ENCODE measurements at regions not wholly inside any gene's neighbourhood (a gene's known extent, or its start where the extent isn't known, plus 50 kb on each side); places are given as distances from the start of the nearest gene placed in this dataset.

DNA sequence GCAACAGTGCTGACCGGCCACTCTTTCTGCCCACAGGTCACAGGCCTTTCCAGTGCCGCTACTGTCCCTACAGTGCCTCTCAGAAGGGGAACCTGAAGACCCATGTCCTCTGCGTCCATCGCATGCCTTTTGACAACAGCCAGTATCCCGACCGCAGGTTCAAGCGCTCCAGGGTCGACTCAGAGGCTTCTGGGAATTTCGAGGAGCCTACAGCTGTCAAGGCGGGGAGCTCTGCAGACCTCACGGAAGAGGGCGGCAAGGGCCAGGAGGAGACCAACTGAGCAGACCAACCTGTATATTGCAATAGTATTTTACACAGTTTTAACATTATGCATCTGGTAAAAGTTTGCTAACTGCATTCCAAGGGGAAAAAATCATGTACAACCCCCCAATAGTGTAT is 338.5 kb downstream of the ZNF536 start:
- Histone ChIP-seq H3K4me3 (no peak overlapping the region), H3K4me2 (no peak overlapping the region), H3K9me3 (no peaks in the 10 kb centered on the region), H3K4me1 (no peaks in the 10 kb centered on the region), H3K27ac (no peak overlapping the region)
- ChIA-PET CTCF (interaction anchor here (0.6 to 2.3 kb wide), 6 partner anchors 9 to 1514 kb away, joined by 3 to 11 read pairs (median 4); no protein-coding TSS in a partner anchor), POLR2A (no interaction called here)
- ATAC-seq (no peak), DNase-seq (ENCODE audit: low read depth in 1 of 2, low spot score in 1 of 2) (no peak), FAIRE-seq (no peak)
- WGBS (ENCODE audit: missing lambda C conversion rate) = 22% methylated on average over 12 of the region's 12 CpGs
- TF ChIP-seq KDM5A (IDR thresholded peaks at IDR 0.05) = no peak
- no peak for TF ChIP-seq FOSL2 (IDR thresholded peaks at IDR 0.05)
- no peak for TF ChIP-seq FOSL2 (CRISPR knock-in tag; IDR thresholded peaks at IDR 0.05)
- no peak for TF ChIP-seq ESRRA (IDR thresholded peaks at IDR 0.05; ENCODE audit: borderline replicate concordance, low read length)
- no peak for TF ChIP-seq NR3C1 (IDR thresholded peaks at IDR 0.05)

DNA sequence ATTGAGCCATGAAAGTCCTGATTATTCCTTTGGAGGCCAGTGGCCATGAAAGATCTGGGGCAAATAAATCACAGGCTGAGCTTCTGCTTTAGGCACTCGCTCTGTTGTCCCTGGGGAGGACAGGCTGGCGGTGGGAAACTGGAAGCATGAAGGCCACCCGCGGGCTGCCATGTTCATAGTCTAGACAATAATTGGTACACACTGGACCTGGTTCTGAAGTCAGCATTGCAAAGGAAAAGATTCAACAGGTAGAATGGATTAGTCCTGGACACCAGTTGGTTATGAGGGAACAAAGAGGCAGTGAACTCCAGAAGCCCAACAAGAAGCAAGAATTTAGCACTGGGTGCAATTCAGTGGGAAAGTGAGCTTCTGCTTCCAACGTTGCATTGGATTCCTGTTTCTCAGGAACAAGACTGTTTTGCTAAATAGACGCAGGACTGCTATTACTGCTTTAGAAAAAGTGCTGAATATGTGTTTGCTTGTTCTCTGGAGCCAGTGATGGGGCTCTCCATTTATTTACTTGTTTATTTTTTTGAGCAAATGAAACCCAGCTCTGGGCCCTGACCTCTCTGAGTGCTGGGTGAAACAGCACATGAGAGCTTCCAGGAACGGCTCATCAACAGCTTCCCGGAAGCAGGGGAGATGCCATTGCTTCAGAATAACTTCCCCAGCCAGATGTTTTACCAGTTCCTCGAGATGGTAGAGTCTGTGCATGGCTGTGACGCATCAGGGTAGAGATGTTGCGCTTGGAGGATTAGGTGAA is 336.4 kb downstream of the ZNF536 start:
- Histone ChIP-seq H3K4me3 (no peak overlapping the region), H3K9me3 (no peaks in the 10 kb centered on the region), H3K4me1 (no peaks in the 10 kb centered on the region), H3K27ac (no peak overlapping the region), H3K4me2 (no peak overlapping the region)
- WGBS (ENCODE audit: missing lambda C conversion rate) = 11% methylated on average over 11 of the region's 11 CpGs
- ATAC-seq (no peak), FAIRE-seq (peak; percentile 54), DNase-seq (ENCODE audit: low read depth in 1 of 2, low spot score in 1 of 2) (no peak)
- ChIA-PET POLR2A (no interaction called here), CTCF (interaction anchor here (0.7 to 2.3 kb wide), 7 partner anchors 13 to 1516 kb away, joined by 3 to 11 read pairs (median 5); no protein-coding TSS in a partner anchor)
- TF ChIP-seq RNF2 (IDR thresholded peaks at IDR 0.05; ENCODE audit: borderline replicate concordance, low read depth) (no peak), RCOR1 (IDR thresholded peaks at IDR 0.05; ENCODE audit: low read depth, low read length) (no peak), MAFK (IDR thresholded peaks at IDR 0.05; ENCODE audit: partially characterized antibody) (peak; percentile 23), SREBF2 (IDR thresholded peaks at IDR 0.05) (no peak), POLR2A (IDR thresholded peaks at IDR 0.05; ENCODE audit: low read length) (no peak)

DNA sequence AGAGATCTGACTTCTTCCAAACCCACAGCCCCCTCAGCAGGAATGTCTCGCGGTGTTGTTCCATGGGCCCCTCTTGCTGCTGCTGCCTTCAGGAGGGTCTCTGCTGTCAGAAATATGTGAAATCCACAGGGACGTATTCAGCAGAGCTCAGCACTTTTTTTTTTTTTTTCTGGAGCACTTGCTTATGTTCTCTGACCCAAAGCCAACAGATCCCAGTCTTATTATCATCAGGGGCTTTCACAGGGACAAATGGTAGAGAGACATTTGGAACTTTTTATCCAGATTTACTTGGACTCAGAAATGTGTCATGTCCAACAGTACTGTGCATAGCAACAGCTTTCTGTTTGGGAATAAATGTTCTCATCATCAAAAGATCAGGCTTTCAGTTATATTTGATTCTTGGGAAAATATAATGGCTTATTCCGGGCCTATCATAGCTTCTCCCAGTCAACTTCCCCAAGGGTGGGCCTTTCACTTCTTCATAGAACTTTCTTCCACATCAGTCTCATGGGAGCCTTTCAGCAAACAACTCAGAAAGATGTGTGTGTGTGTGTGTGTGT is 332.7 kb downstream of the ZNF536 start:
- ATAC-seq = no peak
- CTCF ChIA-PET = interaction anchor here (0.8 to 4.1 kb wide), 6 partner anchors 9 to 1520 kb away, joined by 3 to 29 read pairs (median 4); no protein-coding TSS in a partner anchor
- H3K27ac ChIP-seq = no peak overlapping the region
- POLR2A ChIA-PET = no interaction called here
- TF ChIP-seq KDM1A (IDR thresholded peaks at IDR 0.05; ENCODE audit: low read depth) (no peak), MAFK (IDR thresholded peaks at IDR 0.05; ENCODE audit: partially characterized antibody) (peak; percentile 63)
- no peaks in the 10 kb centered on the region for H3K9me3 ChIP-seq
- H3K4me2 ChIP-seq = no peak overlapping the region
- no peak overlapping the region for H3K4me3 ChIP-seq
- FAIRE-seq = no peak
- H3K4me1 ChIP-seq = no peaks in the 10 kb centered on the region
- DNase-seq (ENCODE audit: low read depth in 1 of 2, low spot score in 1 of 2) = no peak
- WGBS (ENCODE audit: missing lambda C conversion rate) = 43% methylated on average over 4 of the region's 4 CpGs

DNA sequence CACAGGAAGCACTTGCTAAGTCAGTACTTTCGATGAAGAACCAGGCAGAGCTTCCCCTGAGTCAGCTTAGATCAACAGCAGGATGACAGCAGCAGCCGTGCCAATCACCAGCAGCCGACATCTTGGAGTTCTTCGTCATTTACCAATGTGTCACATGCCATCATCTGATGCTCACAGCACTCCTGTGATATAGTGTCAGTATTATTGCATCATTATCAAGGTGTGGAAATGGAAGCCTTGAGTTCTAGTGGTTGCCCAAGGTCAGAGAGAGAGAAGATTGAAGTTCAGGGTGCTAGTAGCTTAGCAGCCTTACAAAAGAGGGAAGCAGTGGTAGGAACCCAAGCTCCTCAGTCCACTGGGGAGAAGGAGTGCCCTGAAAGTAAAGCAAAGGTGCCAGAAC is 331.5 kb downstream of the ZNF536 start:
- 25% methylated on average over 4 of the region's 4 CpGs for WGBS (ENCODE audit: missing lambda C conversion rate)
- ChIA-PET CTCF (interaction anchor here (1.4 to 4.1 kb wide), 3 partner anchors 21 to 1520 kb away, joined by 3 to 29 read pairs (median 4); no protein-coding TSS in a partner anchor), POLR2A (no interaction called here)
- no peaks in the 10 kb centered on the region for H3K4me1 ChIP-seq
- no peak overlapping the region for H3K4me3 ChIP-seq
- DNase-seq (ENCODE audit: low read depth in 1 of 2, low spot score in 1 of 2) (no peak), FAIRE-seq (no peak), ATAC-seq (no peak)
- no peak overlapping the region for H3K27ac ChIP-seq
- H3K9me3 ChIP-seq = no peaks in the 10 kb centered on the region
- no peak overlapping the region for H3K4me2 ChIP-seq
- TF ChIP-seq FOXS1 (CRISPR knock-in tag; IDR thresholded peaks at IDR 0.05) = no peak
- TF ChIP-seq, protein P1, sequence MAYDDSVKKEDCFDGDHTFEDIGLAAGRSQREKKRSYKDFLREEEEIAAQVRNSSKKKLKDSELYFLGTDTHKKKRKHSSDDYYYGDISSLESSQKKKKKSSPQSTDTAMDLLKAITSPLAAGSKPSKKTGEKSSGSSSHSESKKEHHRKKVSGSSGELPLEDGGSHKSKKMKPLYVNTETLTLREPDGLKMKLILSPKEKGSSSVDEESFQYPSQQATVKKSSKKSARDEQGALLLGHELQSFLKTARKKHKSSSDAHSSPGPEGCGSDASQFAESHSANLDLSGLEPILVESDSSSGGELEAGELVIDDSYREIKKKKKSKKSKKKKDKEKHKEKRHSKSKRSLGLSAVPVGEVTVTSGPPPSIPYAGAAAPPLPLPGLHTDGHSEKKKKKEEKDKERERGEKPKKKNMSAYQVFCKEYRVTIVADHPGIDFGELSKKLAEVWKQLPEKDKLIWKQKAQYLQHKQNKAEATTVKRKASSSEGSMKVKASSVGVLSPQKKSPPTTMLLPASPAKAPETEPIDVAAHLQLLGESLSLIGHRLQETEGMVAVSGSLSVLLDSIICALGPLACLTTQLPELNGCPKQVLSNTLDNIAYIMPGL (CRISPR knock-in tag; IDR thresholded peaks at IDR 0.05; ENCODE audit: borderline replicate concordance) = no peak

DNA sequence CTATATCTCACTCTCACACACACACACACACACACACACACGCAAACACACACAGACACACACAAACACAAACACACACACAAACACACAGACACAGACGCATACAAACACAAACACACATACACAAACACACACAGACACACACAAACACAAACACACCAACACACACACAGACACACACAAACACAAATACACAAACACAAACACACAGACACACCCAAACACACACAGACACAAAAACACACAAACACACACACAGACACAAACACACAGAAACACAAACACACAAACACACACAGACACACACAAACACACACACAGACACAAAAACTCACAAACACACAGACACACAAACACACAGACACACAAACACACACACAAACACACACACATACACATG is 329.0 kb downstream of the ZNF536 start:
- FAIRE-seq = peak; percentile 91
- no peak overlapping the region for H3K4me2 ChIP-seq
- no peak overlapping the region for H3K27ac ChIP-seq
- H3K4me1 ChIP-seq = no peaks in the 10 kb centered on the region
- ChIA-PET POLR2A (no interaction called here), CTCF (interaction anchor here (1.0 kb wide), 1 partner anchor 18 kb away, joined by 3 read pairs; no protein-coding TSS in a partner anchor)
- no peak for TF ChIP-seq RAD21 (conservative IDR thresholded peaks at IDR 0.05 in 1 of 2, IDR thresholded peaks at IDR 0.05 in 1 of 2)
- no peak for TF ChIP-seq KDM1A (IDR thresholded peaks at IDR 0.05; ENCODE audit: low read depth)
- TF ChIP-seq TP53 (CRISPR knock-in tag; IDR thresholded peaks at IDR 0.05) = no peak
- no peak overlapping the region for H3K4me3 ChIP-seq
- 54% methylated on average over 2 of the region's 2 CpGs for WGBS (ENCODE audit: missing lambda C conversion rate)
- no peak for DNase-seq (ENCODE audit: low read depth in 1 of 2, low spot score in 1 of 2)
- no peak for ATAC-seq
- H3K9me3 ChIP-seq = no peaks in the 10 kb centered on the region
